HG03064 (cell line): ENCODE measurements at regions not wholly inside any gene's neighbourhood (a gene's known extent, or its start where the extent isn't known, plus 50 kb on each side); places are given as distances from the start of the nearest gene placed in this dataset.
"Not testable (repeated sequence)": the region's sequence is repeated elsewhere in the genome, so short reads cannot be mapped to it uniquely, and the experiment has no call there.

ENCODE experiments used
- ATAC-seq: cut with Tn5 transposase; IDR thresholded peaks from one replicate; pipeline ENCODE4 v1.9.1; 2021; ENCODE audit warnings: low read depth; ENCODE audit not compliant: unreplicated experiment

- ATAC-seq = no peak
These were observed 632.1 kb upstream of the ID4 start for GRCh38 chr6:19205076-19205475.

- ATAC-seq = no peak
These were observed 628.0 kb upstream of the ID4 start for GRCh38 chr6:19209202-19209601.

GRCh38 chr6:19210849-19211590, 626.1 kb upstream of the ID4 start:
- ATAC-seq = no peak

GRCh38 chr6:19214231-19214630, 622.9 kb upstream of the ID4 start:
- no peak for ATAC-seq

- ATAC-seq = no peak
These were observed 617.2 kb upstream of the ID4 start for GRCh38 chr6:19219931-19220330.

- no peak for ATAC-seq
These were observed 605.1 kb upstream of the ID4 start for GRCh38 chr6:19231878-19232561.

GRCh38 chr6:19245656-19246055, 591.5 kb upstream of the ID4 start:
- no peak for ATAC-seq

- not testable (repeated sequence) for ATAC-seq
These were observed 590.0 kb upstream of the ID4 start for GRCh38 chr6:19247181-19247580.

- ATAC-seq = not testable (repeated sequence)
These were observed 581.0 kb upstream of the ID4 start for GRCh38 chr6:19256123-19256522.

- no peak for ATAC-seq
These were observed 575.5 kb upstream of the ID4 start for GRCh38 chr6:19261642-19262041.

- ATAC-seq = no peak
These were observed 569.1 kb upstream of the ID4 start for GRCh38 chr6:19268117-19268516.

- ATAC-seq = no peak
These were observed 568.5 kb upstream of the ID4 start for GRCh38 chr6:19268718-19269117.

- no peak for ATAC-seq
These were observed 567.8 kb upstream of the ID4 start for GRCh38 chr6:19269341-19269898.

- ATAC-seq = no peak
These were observed 566.6 kb upstream of the ID4 start for GRCh38 chr6:19270616-19271015.

GRCh38 chr6:19279273-19279684, 557.9 kb upstream of the ID4 start:
- ATAC-seq = no peak

GRCh38 chr6:19287928-19288327, 549.2 kb upstream of the ID4 start:
- ATAC-seq = no peak

GRCh38 chr6:19289457-19289856, 547.7 kb upstream of the ID4 start:
- no peak for ATAC-seq

- ATAC-seq = no peak
These were observed 539.3 kb upstream of the ID4 start for GRCh38 chr6:19297880-19298279.

GRCh38 chr6:19298421-19298820, 538.7 kb upstream of the ID4 start:
- ATAC-seq = no peak

- no peak for ATAC-seq
These were observed 538.0 kb upstream of the ID4 start for GRCh38 chr6:19299129-19299528.

GRCh38 chr6:19301980-19302379, 535.2 kb upstream of the ID4 start:
- ATAC-seq = no peak

- no peak for ATAC-seq
These were observed 533.8 kb upstream of the ID4 start for GRCh38 chr6:19303383-19303782.
